GM18870 (cell line): ENCODE measurements at regions not wholly inside any gene's neighbourhood (a gene's known extent, or its start where the extent isn't known, plus 50 kb on each side); places are given as distances from the start of the nearest gene placed in this dataset.
"Not testable (repeated sequence)": the region's sequence is repeated elsewhere in the genome, so short reads cannot be mapped to it uniquely, and the experiment has no call there.

Experiments used
- ATAC-seq: cut with Tn5 transposase; IDR thresholded peaks from one replicate; pipeline ENCODE4 v1.9.1; 2021; ENCODE audit warnings: moderate library complexity; ENCODE audit not compliant: unreplicated experiment

DNA sequence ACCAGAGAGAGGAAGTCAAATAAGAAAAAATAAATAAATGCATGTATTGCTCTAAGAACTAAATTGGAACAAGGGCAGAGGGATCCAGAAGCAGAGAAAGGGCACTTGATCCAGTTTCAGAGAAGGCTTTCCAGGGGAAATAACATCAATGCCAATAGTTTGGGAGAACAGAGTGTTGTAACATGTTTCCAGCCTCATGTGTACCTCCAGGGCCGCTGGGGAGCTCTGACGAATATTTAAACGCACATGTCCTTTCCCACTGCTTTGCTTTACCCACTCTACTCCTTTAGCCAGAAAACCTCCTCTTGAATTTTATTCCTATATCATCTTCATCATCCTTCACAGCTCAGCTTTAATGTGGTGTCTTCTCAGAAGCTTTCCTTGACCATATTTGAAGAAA lies 233.7 kb downstream of the ENC1 start:
- ATAC-seq = no peak

DNA sequence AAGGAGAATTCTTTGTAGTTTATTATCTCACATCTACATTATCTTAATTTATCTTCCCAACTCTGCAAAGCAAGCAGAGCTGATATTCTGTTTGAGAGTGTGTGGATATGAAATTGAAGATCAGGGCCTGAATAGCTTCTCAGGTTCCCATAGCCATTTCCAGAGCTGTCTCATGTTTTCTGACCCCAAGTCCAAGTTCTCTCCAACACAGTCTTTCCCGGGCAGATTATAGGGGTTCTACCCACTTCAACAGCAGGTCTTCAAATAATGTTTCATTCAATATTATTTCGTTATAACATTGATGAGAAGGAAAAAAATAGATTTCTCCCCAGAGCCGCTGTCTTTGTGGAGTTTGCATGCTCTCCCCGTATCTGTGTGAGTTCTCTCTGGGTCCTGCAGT lies 234.9 kb downstream of the ENC1 start:
- no peak for ATAC-seq

DNA sequence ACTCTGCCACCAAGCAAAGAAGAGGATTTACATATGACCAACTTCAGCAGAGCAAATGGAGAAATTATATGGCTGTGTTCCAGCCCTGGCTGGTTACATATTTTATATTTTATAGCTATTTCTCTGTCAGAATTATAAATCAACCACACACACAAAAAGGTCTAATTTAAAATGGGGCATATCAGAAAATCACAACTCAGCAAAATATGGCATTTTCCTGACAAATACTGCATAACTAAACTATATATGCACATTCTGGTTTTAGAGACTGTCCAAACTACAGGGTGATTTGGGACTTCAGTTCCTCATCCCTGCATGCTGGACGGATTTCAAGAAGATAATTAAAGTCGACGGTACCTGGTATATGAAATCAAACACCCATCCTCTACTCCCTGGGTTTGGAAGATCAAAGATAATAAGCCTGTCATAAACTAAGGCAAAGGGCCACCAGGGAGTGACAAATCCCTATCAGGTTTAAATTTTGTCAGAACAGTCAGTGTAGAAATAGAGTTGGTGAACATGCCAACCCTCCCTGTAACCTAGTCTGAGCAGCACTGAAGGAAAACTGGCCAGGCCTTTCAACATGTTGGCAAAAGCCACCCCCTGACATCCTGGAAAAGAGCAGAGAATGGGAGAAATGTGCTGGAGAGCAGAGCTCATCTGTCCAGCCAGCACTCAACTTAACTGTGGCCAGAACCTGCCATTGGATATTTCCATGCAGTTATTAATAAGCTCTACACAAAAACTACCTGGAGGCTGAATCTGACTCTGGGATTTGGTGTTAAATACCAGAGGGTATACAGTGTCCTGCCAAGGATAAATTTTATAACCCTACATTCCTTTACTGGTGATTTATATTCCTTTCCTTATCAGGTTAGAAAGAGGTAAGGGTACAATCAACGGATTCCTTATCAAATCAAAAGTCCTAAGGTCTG lies 235.7 kb downstream of the ENC1 start:
- ATAC-seq = no peak

DNA sequence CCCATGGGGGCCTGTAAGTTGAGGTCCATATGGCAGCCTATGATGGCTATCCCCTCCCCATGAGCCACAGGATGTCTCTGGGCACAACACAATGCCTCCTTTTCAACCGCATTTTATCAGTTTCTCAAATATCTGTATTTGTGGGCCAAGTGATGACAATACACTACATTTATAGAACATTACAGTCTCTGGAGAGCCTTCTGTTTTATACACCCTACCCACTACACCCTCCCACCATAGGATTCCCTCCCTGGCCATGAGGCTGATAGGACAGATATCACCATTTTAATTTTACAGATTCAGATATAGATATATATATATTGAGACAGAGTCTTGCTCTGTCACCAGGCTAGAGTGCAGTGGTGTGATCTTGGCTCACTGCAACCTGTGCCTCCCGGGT lies 236.8 kb downstream of the ENC1 start:
- no peak for ATAC-seq

DNA sequence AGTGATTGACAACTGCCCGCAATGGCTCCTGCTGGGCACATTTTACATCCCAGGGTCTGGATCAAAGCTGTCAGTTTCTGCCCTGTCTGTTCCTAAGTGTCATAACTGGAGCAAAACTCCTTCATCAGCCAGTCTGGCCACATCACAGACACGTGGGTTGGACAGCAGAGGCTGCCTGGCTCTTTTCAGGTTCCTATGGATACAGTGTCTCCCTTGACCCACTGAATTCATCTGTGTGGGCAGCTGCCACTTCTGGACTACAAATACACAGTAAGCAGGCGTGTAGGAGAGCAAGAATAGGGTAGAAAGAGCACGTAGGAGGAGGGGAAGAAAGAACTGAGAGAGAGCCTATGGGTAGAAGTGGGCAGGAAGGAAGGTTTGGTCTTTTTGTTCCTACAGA lies 238.0 kb downstream of the ENC1 start:
- no peak for ATAC-seq

DNA sequence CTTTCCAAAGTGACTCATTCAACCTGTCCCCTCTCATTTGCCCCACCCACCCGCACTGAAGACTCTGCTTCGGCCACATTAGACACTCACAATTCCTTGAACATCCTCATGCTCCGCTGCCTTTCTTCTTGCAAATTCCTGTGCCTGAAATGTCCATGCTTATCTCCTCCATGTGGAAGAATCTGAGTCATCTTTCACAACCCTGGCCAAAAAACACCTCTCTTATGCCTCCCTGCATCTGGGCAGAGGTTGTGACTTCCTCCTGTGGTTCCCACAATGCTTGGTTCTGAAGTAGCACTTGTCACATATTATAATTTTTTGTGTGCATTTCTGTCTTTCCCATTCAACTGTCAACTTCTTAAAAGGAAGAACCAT lies 238.6 kb downstream of the ENC1 start:
- ATAC-seq = no peak

DNA sequence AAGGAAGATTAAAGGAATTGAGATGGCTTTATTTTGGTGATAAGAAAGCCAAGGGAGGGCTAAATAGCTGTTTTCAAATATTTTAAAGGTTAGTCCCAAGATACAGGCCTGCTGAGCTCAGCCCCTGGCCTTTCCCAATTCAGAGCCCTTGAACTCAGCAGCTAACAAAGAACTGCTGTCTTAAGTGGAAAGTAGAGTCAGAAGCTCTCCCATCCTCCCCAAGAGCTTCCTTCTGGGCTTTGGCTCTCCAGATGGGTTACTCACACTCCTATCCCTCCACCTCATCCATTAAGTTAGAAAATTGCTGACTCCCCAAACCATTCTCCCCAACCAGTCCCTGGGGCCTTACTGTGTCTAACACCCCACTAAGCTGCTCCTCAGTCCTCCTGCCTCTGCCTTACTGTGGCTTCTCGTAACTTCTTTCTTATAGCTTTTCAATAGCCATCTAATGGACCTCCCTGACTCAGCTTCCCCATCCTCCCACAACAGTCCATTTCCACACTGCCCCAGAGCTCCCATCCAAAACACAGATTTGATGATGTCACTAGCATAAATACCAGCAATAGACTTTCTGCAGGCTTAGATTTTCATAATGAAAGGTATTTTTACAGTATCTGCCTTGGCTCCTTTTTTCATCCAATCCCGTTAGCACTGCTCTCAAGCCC lies 239.1 kb downstream of the ENC1 start:
- ATAC-seq = no peak

DNA sequence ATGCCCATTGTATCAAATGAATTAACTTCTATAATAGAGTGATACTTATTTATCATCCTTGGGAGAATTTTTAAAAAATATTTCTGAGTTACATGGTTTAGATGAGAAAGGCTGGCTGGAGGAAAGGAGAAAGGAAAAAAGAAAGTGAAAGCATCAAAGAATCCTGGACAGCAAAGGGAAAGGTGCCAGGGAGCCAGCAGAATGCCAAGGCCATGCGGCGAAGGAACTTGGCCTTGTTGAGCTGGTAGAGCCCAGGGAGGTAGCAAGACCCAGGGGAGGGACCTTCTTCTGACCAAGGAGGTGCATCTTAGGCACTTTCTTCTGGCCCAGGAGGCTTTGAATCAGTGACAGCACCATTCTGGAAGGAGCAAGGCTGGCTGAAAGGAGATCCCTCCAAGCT lies 240.5 kb downstream of the ENC1 start:
- no peak for ATAC-seq

DNA sequence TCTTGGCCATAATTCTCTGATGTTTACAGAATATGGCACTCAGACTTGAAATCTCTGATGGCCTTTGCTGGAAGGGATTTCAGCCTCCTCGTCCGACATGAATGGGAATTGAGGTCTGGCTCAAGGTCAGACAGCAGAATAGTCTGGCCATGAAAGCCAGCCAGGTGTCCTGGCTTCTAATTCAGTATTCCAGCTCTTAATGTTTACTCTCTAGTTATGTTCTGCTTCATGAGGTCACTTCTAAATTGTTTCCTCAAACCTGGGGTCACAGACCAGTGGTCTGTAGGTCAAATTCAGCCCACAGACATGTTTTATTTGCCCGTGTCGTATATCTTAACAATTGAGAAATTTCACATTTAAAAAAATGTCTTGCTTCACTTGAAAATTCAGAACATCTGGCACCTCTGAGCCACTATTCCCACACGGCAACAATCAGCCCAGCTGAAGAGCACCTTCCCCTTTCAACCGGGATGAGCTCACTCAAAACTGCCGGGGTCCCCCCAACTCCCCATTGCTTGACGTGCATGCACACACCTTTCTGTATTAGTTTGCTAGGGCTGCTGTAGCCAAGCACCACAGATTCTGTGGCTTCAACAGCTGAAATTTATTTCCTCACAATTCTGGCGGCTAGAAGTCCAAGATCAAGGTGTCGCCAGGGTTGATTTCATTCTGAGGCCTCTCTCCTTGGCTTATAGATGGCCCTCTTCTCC lies 243.5 kb downstream of the ENC1 start:
- no peak for ATAC-seq

DNA sequence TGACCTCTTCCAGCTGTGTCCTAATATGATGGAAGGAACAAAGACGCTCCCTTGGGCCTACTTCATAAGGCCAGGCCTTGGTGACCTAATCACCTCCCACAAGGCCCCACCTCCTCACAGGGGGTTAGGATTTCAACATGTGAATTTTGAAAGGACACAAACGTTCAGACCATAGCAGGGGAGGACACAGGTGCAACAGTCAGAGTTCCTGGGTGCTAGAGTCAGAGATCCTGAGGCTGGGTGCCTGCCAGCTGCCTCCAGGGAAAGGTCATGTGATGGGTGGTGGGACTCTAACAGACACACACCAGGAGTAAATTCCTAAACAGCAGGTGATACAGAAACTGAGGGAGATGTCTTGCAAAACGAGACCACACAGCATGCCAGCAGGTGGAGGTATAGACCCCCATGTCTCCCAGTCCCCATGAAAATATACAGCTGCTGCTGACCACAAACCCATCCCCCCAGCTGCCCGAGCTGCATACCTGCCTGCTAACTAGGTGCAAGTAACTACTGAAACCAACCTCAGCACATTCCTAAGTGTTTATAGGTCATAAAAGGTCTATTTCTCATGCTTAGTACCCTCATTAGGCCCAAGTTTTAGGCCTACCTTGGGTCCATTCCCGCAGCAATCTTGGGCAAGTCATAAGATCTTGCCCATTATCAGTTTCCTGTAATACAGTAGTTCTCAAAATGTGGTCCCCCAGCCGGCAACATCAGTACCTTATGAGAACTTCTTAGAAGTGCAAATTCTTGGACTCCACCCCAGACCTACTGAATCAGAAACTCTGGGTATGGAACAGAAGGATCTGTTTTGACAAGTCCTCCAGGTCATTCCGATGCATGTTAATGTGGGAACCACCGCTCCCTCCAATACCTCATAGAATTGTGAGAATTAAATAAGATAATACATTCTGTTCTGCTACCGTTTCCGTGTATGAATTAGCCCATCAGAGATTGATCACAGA lies 245.3 kb downstream of the ENC1 start:
- no peak for ATAC-seq

DNA sequence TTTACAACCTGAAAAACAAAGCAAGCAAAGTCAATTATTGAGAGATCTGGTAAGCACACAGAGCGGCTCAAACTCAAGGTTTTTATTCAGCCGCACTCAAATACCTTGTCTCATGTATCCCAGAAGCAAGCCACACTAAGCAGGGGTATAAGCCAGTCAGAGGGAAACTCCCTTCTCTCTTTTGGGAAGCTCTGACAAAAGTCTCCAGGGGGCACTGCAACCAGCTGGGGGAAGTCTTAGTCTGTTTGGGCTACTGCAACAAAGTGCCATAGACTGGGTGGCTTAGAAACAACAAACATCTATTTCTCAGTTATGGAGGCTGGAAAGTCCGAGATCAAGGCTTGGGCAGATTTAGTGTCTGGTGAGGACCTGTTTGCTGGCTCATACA lies 246.0 kb downstream of the ENC1 start:
- no peak for ATAC-seq

DNA sequence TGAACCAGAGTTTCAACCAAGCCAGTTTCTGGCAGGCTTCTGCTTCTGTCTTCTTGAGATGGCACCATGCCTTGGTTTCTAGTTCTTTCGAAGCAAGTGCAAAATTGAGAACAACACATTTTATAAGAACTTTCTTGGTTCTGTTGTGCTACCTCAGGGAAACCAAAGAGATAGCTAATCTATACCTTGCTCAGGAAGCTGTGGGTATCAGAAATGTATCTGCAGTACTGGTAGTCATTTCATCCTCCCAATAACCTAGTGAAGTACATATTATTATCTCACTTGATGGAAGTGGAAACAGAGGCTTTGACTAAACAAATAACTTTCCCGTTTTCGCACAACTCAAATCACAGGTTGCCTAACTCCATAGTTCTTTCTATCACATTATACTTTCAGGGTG lies 246.6 kb downstream of the ENC1 start:
- ATAC-seq = no peak

DNA sequence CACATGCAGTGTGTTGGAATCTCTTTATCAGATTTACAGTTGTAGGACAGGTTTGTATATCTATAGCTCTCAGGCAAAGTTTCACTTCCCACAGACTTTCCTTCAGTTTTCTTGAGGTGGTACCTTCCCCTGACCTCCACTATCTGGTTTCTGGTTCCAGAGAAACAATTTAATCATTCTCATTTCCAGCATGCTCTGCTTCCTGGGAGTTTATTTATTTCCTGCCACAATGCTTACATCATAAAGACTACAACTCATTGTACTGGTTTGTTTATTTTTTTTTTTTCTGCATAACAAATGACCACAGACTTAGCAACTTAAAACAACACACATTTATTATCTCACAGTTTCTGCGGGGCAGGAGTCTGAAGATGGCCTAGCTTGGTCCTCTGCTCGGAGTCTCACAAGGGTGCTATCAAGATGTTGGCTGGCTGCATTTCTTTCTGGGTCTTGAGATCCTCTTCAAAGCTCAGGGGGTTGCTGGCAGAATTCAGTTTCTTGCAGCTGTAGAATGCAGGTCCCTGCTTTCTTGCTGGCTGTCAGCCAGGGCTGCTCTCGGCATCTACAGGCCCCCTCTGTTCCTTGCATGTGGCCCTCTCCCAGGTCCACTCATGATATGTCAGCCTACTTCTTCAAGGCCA lies 247.7 kb downstream of the ENC1 start:
- ATAC-seq = no peak

DNA sequence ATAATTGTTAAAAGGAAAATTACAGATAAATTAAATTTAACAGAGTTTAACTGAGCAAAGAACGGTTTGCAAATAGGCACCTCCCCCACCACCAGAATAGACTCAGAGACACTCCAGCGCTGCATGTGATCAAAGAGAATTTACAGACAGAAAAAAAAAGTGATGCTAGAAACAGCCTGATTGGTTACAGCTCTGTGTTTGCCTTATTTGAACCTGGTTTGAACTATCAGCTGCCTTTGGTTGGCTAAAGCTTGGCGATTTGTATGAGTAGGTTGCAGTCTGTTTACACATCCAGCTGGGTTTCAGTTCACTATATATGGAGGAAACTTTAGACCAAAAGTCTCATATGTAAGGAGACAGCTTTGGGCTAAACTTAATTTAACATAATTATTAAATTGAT lies 249.1 kb downstream of the ENC1 start:
- ATAC-seq = no peak

DNA sequence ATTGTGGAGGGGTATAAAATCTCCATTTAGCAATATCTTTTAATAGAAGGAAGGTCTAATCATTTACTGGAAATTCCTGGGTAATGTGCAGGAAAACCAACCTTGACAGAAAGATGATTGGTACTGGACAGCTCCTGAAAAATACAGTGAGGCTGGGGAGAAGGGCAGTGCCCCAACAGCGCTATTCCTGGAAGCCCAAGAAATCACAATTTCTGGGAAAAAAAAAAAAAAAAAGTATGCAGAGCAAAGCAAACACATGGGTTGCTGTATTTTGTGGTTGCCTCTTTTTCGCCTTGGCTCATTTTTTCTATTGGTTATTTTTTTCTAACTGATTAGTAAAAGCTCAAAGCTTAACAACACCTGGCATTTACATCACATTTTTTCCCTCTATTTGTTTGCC lies 249.7 kb downstream of the ENC1 start:
- ATAC-seq = no peak

DNA sequence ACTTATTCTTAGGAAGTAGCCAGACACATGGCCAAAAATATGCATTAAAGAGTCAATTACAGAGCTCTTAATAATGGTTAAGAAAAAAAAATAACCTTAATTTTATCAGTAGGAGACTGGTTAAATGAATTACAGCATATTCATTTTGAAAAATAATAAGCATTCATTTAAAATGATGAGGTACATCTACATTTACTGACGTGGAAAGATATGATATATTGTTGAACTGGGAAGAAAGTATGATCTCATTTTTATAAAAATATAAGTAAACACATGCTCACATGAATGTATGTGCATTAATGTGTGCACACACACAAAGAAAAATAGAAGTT lies 250.3 kb downstream of the ENC1 start:
- no peak for ATAC-seq

DNA sequence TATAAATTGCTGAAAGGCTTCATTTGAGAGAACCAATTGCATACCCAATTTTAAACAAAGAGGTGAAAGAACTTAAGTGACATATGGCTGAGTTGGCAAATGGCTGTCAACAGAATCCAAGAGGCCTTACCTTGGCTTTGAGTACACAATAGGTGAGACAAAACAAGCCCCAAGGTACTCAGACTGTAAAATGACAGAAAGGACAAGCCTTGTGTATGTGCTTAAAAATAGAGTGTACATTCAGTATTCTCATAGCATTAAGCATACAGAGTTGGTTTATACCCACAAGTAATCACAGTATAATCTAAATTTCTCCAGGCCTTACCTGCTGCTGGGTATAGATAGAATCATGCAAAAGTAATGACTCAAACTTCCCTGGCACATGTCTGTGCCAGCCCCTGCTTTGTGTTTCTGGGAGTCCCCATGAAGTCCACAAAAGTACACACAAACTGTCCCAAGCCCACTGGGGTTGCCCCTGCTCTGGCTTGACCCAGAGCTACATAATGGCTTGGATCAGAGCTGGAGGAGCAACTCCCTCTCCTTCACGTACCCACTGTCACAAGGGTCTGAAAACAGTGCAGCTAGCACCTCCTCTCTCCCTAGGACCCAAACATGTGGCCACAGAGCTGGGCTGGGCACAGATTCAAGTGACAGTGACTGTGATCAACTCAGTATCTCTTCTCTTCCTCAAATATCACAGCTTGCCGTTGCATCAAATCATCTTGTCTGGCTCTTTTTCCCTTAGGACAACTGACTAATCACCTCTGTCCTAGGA lies 250.8 kb downstream of the ENC1 start:
- no peak for ATAC-seq

DNA sequence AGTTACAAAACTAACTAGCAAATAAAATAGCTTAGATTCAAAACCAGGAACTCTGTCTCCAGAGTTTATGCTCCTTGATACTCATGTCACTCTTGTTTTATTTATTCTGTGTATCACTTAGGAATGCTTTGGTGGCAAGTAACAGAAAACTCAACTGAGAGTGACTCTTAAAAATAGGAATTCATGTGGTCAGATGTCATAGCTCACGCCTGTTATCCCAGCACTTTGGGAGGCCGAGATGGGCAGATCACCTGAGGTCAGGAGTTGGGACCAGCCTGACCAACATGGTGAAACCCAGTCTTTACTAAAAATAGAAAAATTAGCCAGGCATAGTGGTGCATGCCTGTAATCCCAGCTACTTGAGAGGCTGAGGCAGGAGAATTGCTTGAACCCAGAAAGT lies 252.1 kb downstream of the ENC1 start:
- not testable (repeated sequence) for ATAC-seq

DNA sequence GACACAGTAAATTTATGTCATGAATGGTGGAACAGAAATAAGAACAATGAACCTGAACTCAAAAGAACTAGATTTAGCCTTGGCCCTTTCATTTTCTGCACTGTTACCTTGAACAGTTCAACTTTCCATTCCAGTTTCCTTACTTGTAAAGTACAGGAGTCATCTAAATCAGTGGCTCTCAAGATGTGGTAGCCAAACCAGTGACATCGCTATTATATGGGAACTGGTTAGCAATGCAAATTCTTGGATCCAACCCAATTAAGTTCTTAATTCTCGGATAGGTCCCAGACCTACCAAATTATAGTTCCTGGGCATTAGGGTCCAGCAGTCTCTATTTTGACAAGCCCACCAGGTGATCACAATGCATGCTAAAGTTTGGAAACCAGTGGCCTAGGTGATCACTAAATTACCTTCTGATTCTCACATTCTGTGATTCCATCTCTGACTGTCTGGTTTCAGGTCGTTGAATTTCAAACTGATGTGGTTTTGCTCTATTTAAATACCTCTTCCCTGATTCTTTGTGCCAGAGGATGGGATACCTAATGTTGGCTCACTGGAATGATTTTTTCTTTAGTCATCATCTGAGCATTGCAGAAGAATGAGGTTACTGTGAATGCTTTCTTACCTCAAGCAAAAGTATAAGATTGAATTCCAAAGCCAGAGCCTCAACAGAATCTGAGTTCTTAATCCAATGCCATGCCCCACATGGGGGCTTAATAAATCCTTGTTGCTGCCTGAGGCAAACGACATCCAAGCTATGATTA lies 253.8 kb downstream of the ENC1 start:
- no peak for ATAC-seq
